IMR-90 (cell line): ENCODE measurements at regions not wholly inside any gene's neighbourhood (a gene's known extent, or its start where the extent isn't known, plus 50 kb on each side); places are given as distances from the start of the nearest gene placed in this dataset.

Experiments used
- ATAC-seq: fragments of 200-7000 bp; cut with Tn5 transposase; 2 replicates; pipeline ENCODE4 v1.9.1; 2020; ENCODE audit warnings: low read depth, mild to moderate bottlenecking, moderate library complexity
- BruUV-seq: library from RNA; stranded (reverse); fragments of 400-500 nt; replicated peaks from 2 replicates; lab custom pipeline; 2021; lab: Mats Ljungman, UMichigan
- CTCF ChIA-PET: fragments of 300-600 bp; formaldehyde crosslinking; extraction: SDS; loops from one replicate; lab custom pipeline; 2021; ENCODE audit warnings: antibody characterized with exemption; lab: Yijun Ruan, JAX
- POLR2A ChIA-PET: fragments of 300-600 bp; sonication (Branson Sonifier 250); formaldehyde crosslinking; loops from one replicate; lab custom pipeline; 2022; ENCODE audit warnings: antibody characterized with exemption; ENCODE audit not compliant: unreplicated experiment; lab: Charles Lee
- DNase-seq: peaks from one replicate; pipeline ENCODE4 v3.0.0; 2013
- H2AFZ ChIP-seq: replicated peaks from 2 replicates; pipeline ENCODE3; 2013; ENCODE audit warnings: low read length, mild to moderate bottlenecking; ENCODE audit not compliant: poor library complexity
- H2AK5ac ChIP-seq: 2 replicates; pipeline ENCODE4 v1.6.1; 2013; ENCODE audit warnings: low read depth, low read length, inconsistent platforms
- H2AK9ac ChIP-seq: replicated peaks from 2 replicates; pipeline ENCODE3; 2013; ENCODE audit warnings: mild to moderate bottlenecking, low read depth, low read length, moderate library complexity; ENCODE audit not compliant: poor library complexity
- H2BK120ac ChIP-seq: 2 replicates; pipeline ENCODE4 v1.6.1; 2013; ENCODE audit warnings: low read depth, low read length, inconsistent platforms
- H2BK15ac ChIP-seq: 3 replicates; pipeline ENCODE4 v1.6.1; 2013; ENCODE audit warnings: low read depth, low read length, inconsistent platforms
- H2BK20ac ChIP-seq: 2 replicates; pipeline ENCODE4 v1.6.1; 2013; ENCODE audit warnings: low read depth, mild to moderate bottlenecking, inconsistent platforms, low read length, moderate library complexity
- H2BK5ac ChIP-seq: 2 replicates; pipeline ENCODE4 v1.6.1; 2013; ENCODE audit warnings: mild to moderate bottlenecking, low read depth, low read length, inconsistent platforms; ENCODE audit not compliant: poor library complexity, severe bottlenecking
- H3K14ac ChIP-seq: replicated peaks from 2 replicates; pipeline ENCODE4 v1.6.1; 2013; ENCODE audit warnings: low read depth, low read length, inconsistent platforms
- H3K18ac ChIP-seq: 2 replicates; pipeline ENCODE4 v1.6.1; 2013; ENCODE audit warnings: low read depth, low read length, control low read depth
- H3K23ac ChIP-seq: 2 replicates; pipeline ENCODE4 v1.6.1; 2013; ENCODE audit warnings: low read depth, low read length, inconsistent platforms
- H3K27ac ChIP-seq: 2 replicates; pipeline ENCODE4 v1.5.1; 2013; ENCODE audit warnings: mild to moderate bottlenecking, control low read depth, low read length; ENCODE audit not compliant: insufficient read depth
- H3K27me3 ChIP-seq: 2 replicates; pipeline ENCODE4 v1.6.1; 2013; ENCODE audit warnings: low read length; ENCODE audit not compliant: control insufficient read depth, insufficient read depth
- H3K36me3 ChIP-seq: 2 replicates; pipeline ENCODE4 v1.6.1; 2013; ENCODE audit warnings: low read length, mixed read lengths; ENCODE audit not compliant: control insufficient read depth, insufficient read depth
- H3K4ac ChIP-seq: 2 replicates; pipeline ENCODE4 v1.6.1; 2013; ENCODE audit warnings: low read depth, low read length, inconsistent platforms
- H3K4me1 ChIP-seq: 2 replicates; pipeline ENCODE4 v1.6.1; 2013; ENCODE audit warnings: low read length, mixed read lengths; ENCODE audit not compliant: control insufficient read depth, insufficient read depth
- H3K4me2 ChIP-seq: 2 replicates; pipeline ENCODE4 v1.6.1; 2013; ENCODE audit warnings: low read depth, mild to moderate bottlenecking, control low read depth, low read length, moderate library complexity
- H3K4me3 ChIP-seq: 2 replicates; pipeline ENCODE4 v1.5.1; 2013; ENCODE audit warnings: low read depth, mild to moderate bottlenecking, control low read depth, low read length, moderate library complexity; ENCODE audit not compliant: insufficient read depth
- H3K56ac ChIP-seq: 2 replicates; pipeline ENCODE4 v1.6.1; 2013; ENCODE audit warnings: low read length, inconsistent platforms; ENCODE audit not compliant: insufficient read depth; ENCODE audit errors: extremely low read depth
- H3K79me1 ChIP-seq, 2 experiments: 2 replicates each; pipeline ENCODE4 v1.6.1; 2013; ENCODE audit warnings: low read length in 2 of 2, inconsistent platforms in 1 of 2, low read depth in 1 of 2
- H3K9ac ChIP-seq: 2 replicates; pipeline ENCODE4 v1.6.1; 2013; ENCODE audit warnings: low read depth, low read length, control low read depth
- H3K9me1 ChIP-seq: 2 replicates; pipeline ENCODE4 v1.6.1; 2013; ENCODE audit warnings: low read length, inconsistent platforms; ENCODE audit not compliant: insufficient read depth
- H3K9me3 ChIP-seq: 2 replicates; pipeline ENCODE4 v1.6.1; 2013; ENCODE audit warnings: low read length; ENCODE audit not compliant: control insufficient read depth, insufficient read depth
- H4K20me1 ChIP-seq: 2 replicates; pipeline ENCODE4 v1.6.1; 2013; ENCODE audit warnings: low read length, inconsistent platforms; ENCODE audit not compliant: insufficient read depth
- H4K5ac ChIP-seq: 2 replicates; pipeline ENCODE4 v1.6.1; 2013; ENCODE audit warnings: mild to moderate bottlenecking, low read depth, low read length, control low read depth
- H4K8ac ChIP-seq, 2 experiments: 2 replicates each; pipeline ENCODE4 v1.6.1; 2013; ENCODE audit warnings: low read depth in 2 of 2, low read length in 2 of 2, control low read depth in 1 of 2, inconsistent platforms in 1 of 2
- H4K91ac ChIP-seq: 2 replicates; pipeline ENCODE4 v1.6.1; 2013; ENCODE audit warnings: low read depth, low read length, inconsistent platforms; ENCODE audit not compliant: insufficient read depth
- BHLHE40 ChIP-seq: fragments of 150-350 bp; IDR thresholded peaks from 2 replicates; pipeline ENCODE4 v1.6.1; 2016; ENCODE audit warnings: mild to moderate bottlenecking, low read depth, low read length
- CEBPB ChIP-seq: IDR thresholded peaks from 2 replicates; pipeline ENCODE4 v1.6.1; 2012; ENCODE audit warnings: low read depth, low read length, improper control_type of control experiment
- CHD1 ChIP-seq: IDR thresholded peaks from 2 replicates; pipeline ENCODE4 v1.6.1; 2012; ENCODE audit warnings: low read depth, low read length, improper control_type of control experiment
- FOS ChIP-seq: fragments of 150-350 bp; IDR thresholded peaks from 2 replicates; pipeline ENCODE4 v1.6.1; 2016; ENCODE audit warnings: low read depth, low read length
- MAFK ChIP-seq: IDR thresholded peaks from 2 replicates; pipeline ENCODE4 v1.6.1; 2012; ENCODE audit warnings: low read depth, low read length, improper control_type of control experiment
- MAZ ChIP-seq: IDR thresholded peaks from 2 replicates; pipeline ENCODE4 v1.6.1; 2012; ENCODE audit warnings: low read depth, mild to moderate bottlenecking, low read length, improper control_type of control experiment, moderate library complexity, borderline replicate concordance
- MXI1 ChIP-seq: IDR thresholded peaks from 2 replicates; pipeline ENCODE4 v1.6.1; 2012; ENCODE audit warnings: low read depth, mild to moderate bottlenecking, low read length, moderate library complexity, borderline replicate concordance
- NFE2L2 ChIP-seq: fragments of 150-350 bp; IDR thresholded peaks from 2 replicates; pipeline ENCODE4 v1.6.1; 2016; ENCODE audit warnings: low read depth, mild to moderate bottlenecking, low read length
- POLR2A ChIP-seq: IDR thresholded peaks from 2 replicates; pipeline ENCODE4 v1.6.1; 2012; ENCODE audit warnings: mild to moderate bottlenecking, low read depth, low read length
- RAD21 ChIP-seq: IDR thresholded peaks from 2 replicates; pipeline ENCODE4 v1.6.1; 2012; ENCODE audit warnings: low read length, improper control_type of control experiment
- RCOR1 ChIP-seq: IDR thresholded peaks from 2 replicates; pipeline ENCODE4 v1.6.1; 2012; ENCODE audit warnings: mild to moderate bottlenecking, low read length, improper control_type of control experiment; ENCODE audit not compliant: insufficient replicate concordance
- RFX5 ChIP-seq: IDR thresholded peaks from 2 replicates; pipeline ENCODE4 v1.8.0; 2012; ENCODE audit warnings: low read depth, mild to moderate bottlenecking, low read length, moderate library complexity
- SMC3 ChIP-seq: fragments of 150-350 bp; IDR thresholded peaks from 2 replicates; pipeline ENCODE4 v1.6.1; 2016; ENCODE audit warnings: low read depth, mild to moderate bottlenecking, antibody characterized with exemption, low read length, moderate library complexity
- WGBS, 2 experiments: methylation state at CpG; one replicate each; pipeline versions ENCODE4 v1.1.5 to v1.1.7; 2013; ENCODE audit warnings: missing lambda C conversion rate in 2 of 2; ENCODE audit not compliant: insufficient read length in 1 of 2; ENCODE audit errors: extremely low coverage in 2 of 2; 5-methylcytosine and 5-hydroxymethylcytosine counted together
- dilution Hi-C: fragments of 300-500 bp; cut with HindIII; formaldehyde crosslinking; loops from one replicate; pipeline ENCODE4 v1.14.3; 2018; ENCODE audit warnings: low sequenced_read_pairs; ENCODE audit not compliant: unreplicated experiment
- in situ Hi-C: fragments of 300-500 bp; cut with MboI; formaldehyde crosslinking; loops from 3 replicates; pipeline ENCODE4 v1.14.3; 2019; ENCODE audit warnings: low sequenced_read_pairs, inconsistent platforms, mixed read lengths
- intact Hi-C: fragments of 100-400 bp; cut with micrococcal nuclease; formaldehyde crosslinking; loops from 2 replicates; pipeline ENCODE4 v1.10.0; 2022
- TF ChIP-seq, protein P1 (sequence below): fragments of 150-350 bp; IDR thresholded peaks from 2 replicates; pipeline ENCODE4 v1.6.1; 2017; ENCODE audit warnings: mild to moderate bottlenecking, antibody characterized with exemption, low read length, low read depth
- TF ChIP-seq, protein P2 (sequence below): conservative IDR thresholded peaks from 2 replicates; pipeline ENCODE4 v1.5.1; 2012; ENCODE audit warnings: mild to moderate bottlenecking, low read depth, low read length, improper control_type of control experiment
- TF ChIP-seq, protein P3 (sequence below): fragments of 150-350 bp; IDR thresholded peaks from 2 replicates; pipeline ENCODE4 v1.6.1; 2016; ENCODE audit warnings: low read depth, mild to moderate bottlenecking, low read length, moderate library complexity, borderline replicate concordance

DNA sequence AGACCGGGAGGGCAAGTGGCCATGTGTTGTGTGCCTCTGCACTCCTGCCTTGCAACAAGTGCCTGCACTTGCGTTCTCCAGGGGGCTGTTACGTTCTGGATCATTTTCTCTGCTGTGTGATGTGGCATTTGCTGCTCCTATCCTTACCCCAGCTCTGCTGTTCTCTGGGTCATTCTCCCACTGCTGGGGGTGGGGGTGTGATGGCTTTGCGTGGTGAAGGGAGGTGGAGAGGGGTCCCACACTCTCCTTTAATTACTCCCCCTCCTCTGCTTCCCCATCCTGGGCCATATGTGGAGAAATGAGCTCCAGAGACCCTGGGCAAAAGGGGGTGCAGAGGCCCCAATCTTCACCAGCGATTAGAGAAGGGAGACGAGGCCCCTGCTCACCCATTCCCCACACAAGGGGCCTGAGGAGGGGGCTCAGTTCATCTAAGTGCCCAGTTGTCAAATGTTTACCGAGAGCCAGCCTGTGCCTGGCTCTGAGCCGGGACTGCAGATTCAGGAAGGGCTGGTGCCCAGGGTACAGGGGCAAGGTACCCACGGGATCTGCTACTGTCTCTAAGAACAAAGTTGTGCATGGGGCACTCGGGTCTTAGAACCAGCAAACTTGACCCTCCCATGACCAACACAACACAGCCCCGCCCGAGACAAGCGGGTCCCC, 355.4 kb downstream of the PTPRU start:
- 40% methylated on average over 1 of the region's 13 CpGs; no CpG with 5 or more reads in 1 of the 2 experiments for WGBS, 2 experiments
- POLR2A ChIA-PET = no interaction called here
- CTCF ChIA-PET = no interaction called here

More for the DNA sequence above, 355.4 kb downstream of the PTPRU start:
- no peak overlapping the region for H4K91ac ChIP-seq
- H2AFZ ChIP-seq = no peak overlapping the region
- intact Hi-C loops (no loop called here), dilution Hi-C loops (no loop called here), in situ Hi-C loops (no loop called here)
- no peak overlapping the region for H3K56ac ChIP-seq
- no peaks in the 10 kb centered on the region for H3K9me3 ChIP-seq
- H4K8ac ChIP-seq = no peak overlapping the region
- no peak overlapping the region for H3K4ac ChIP-seq
- no peak overlapping the region for H2AK5ac ChIP-seq
- no peaks in the 10 kb centered on the region for H3K4me1 ChIP-seq
- no peak for ATAC-seq
- no peaks in the 10 kb centered on the region for H3K9me1 ChIP-seq
- H3K14ac ChIP-seq = no peak overlapping the region
- no peak for DNase-seq
- H2BK5ac ChIP-seq = no peak overlapping the region
- BruUV-seq = no TSS peak
- no peaks in the 10 kb centered on the region for H3K27me3 ChIP-seq
- H4K5ac ChIP-seq = no peak overlapping the region
- no peak overlapping the region for H3K18ac ChIP-seq
- no peak overlapping the region for H3K4me2 ChIP-seq
- H2BK20ac ChIP-seq = no peak overlapping the region
- no peak overlapping the region for H3K27ac ChIP-seq
- H3K36me3 ChIP-seq = no peaks in the 10 kb centered on the region
- no peak overlapping the region for H3K23ac ChIP-seq
- H3K4me3 ChIP-seq = no peak overlapping the region
- H3K9ac ChIP-seq = no peak overlapping the region
- no peak overlapping the region for H2AK9ac ChIP-seq
- no peaks in the 10 kb centered on the region for H3K79me1 ChIP-seq
- no peak overlapping the region for H2BK120ac ChIP-seq
- TF ChIP-seq, protein P1, sequence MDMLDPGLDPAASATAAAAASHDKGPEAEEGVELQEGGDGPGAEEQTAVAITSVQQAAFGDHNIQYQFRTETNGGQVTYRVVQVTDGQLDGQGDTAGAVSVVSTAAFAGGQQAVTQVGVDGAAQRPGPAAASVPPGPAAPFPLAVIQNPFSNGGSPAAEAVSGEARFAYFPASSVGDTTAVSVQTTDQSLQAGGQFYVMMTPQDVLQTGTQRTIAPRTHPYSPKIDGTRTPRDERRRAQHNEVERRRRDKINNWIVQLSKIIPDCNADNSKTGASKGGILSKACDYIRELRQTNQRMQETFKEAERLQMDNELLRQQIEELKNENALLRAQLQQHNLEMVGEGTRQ = no peak
- TF ChIP-seq RAD21 = no peak
- TF ChIP-seq CEBPB = no peak
- no peak for TF ChIP-seq BHLHE40
- TF ChIP-seq MAFK = no peak
- TF ChIP-seq, protein P2, sequence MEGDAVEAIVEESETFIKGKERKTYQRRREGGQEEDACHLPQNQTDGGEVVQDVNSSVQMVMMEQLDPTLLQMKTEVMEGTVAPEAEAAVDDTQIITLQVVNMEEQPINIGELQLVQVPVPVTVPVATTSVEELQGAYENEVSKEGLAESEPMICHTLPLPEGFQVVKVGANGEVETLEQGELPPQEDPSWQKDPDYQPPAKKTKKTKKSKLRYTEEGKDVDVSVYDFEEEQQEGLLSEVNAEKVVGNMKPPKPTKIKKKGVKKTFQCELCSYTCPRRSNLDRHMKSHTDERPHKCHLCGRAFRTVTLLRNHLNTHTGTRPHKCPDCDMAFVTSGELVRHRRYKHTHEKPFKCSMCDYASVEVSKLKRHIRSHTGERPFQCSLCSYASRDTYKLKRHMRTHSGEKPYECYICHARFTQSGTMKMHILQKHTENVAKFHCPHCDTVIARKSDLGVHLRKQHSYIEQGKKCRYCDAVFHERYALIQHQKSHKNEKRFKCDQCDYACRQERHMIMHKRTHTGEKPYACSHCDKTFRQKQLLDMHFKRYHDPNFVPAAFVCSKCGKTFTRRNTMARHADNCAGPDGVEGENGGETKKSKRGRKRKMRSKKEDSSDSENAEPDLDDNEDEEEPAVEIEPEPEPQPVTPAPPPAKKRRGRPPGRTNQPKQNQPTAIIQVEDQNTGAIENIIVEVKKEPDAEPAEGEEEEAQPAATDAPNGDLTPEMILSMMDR = no peak
- TF ChIP-seq RCOR1 = no peak
- no peak for TF ChIP-seq MAZ
- TF ChIP-seq CHD1 = no peak
- no peak for TF ChIP-seq FOS
- TF ChIP-seq RFX5 = no peak
- TF ChIP-seq NFE2L2 = no peak
- TF ChIP-seq, protein P3, sequence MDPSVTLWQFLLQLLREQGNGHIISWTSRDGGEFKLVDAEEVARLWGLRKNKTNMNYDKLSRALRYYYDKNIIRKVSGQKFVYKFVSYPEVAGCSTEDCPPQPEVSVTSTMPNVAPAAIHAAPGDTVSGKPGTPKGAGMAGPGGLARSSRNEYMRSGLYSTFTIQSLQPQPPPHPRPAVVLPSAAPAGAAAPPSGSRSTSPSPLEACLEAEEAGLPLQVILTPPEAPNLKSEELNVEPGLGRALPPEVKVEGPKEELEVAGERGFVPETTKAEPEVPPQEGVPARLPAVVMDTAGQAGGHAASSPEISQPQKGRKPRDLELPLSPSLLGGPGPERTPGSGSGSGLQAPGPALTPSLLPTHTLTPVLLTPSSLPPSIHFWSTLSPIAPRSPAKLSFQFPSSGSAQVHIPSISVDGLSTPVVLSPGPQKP = no peak
- TF ChIP-seq SMC3 = no peak
- TF ChIP-seq MXI1 = no peak
- TF ChIP-seq POLR2A = no peak
- no peaks in the 10 kb centered on the region for H4K20me1 ChIP-seq
- H2BK15ac ChIP-seq = no peak overlapping the region
